C4-2B (cell line): ENCODE measurements at regions not wholly inside any gene's neighbourhood (a gene's known extent, or its start where the extent isn't known, plus 50 kb on each side); places are given as distances from the start of the nearest gene placed in this dataset.

Experiments
- CTCF ChIP-seq: fragments of 450-650 bp; conservative IDR thresholded peaks from 2 replicates; pipeline ENCODE4 v1.5.1; 2017; ENCODE audit warnings: mild to moderate bottlenecking
- ZFX ChIP-seq: fragments of 450-650 bp; IDR thresholded peaks from 2 replicates; pipeline ENCODE4 v1.6.1; 2017

DNA sequence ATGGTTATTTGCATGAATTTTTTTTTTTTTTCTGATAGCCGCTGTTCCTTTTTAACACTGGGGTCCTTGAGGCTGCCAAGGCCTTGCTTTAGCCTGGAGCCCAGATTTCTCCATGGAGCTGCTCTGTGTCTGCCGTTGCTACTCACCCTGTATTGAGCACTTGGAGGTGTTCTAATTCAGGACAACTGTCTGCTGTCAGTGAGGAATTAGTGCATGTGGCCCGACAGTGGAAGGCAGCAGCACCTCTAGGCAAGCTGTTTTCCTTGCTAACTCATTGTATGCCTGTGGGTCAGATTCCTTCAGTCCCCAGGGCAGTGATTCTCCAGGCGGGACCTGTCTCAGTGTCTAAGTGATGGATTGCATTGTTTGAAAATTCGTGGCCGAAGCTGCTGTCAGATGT lies 147.7 kb upstream of the DPP10 start:
- TF ChIP-seq CTCF (no peak), ZFX (no peak)
